ENCODE measurements at regions not wholly inside any gene's neighbourhood (a gene's known extent, or its start where the extent isn't known, plus 50 kb on each side); places are given as distances from the start of the nearest gene placed in this dataset.

- no peak for TF ChIP-seq POLR2A (IDR thresholded peaks at IDR 0.05)
- peak in 4 of 6 experiments; percentile 36 to 70 (median 63) for TF ChIP-seq CTCF (IDR thresholded peaks at IDR 0.05)
- no peaks in the 10 kb centered on the region for H3K9me3 ChIP-seq
- no peak overlapping the region for H3K27ac ChIP-seq
- no peaks in the 10 kb centered on the region for H3K27me3 ChIP-seq
- no peaks in the 10 kb centered on the region for H3K4me1 ChIP-seq
- DNase-seq = peak in 2 of 3 donors; percentile 60 to 67
- no peak overlapping the region for H3K4me3 ChIP-seq
- no peaks in the 10 kb centered on the region for H3K36me3 ChIP-seq
These were observed 973.3 kb upstream of the TMEM132C start for GRCh38 chr12:127293507-127294310.

GRCh38 chr12:127294651-127295210, 972.2 kb upstream of the TMEM132C start:
- TF ChIP-seq POLR2A (IDR thresholded peaks at IDR 0.05) = no peak
- no peak for TF ChIP-seq CTCF (IDR thresholded peaks at IDR 0.05)
- no peak for DNase-seq
- no peak overlapping the region for H3K4me3 ChIP-seq
- H3K4me1 ChIP-seq = no peaks in the 10 kb centered on the region
- H3K9me3 ChIP-seq = no peaks in the 10 kb centered on the region
- H3K36me3 ChIP-seq = no peaks in the 10 kb centered on the region
- H3K27me3 ChIP-seq = no peaks in the 10 kb centered on the region
- H3K27ac ChIP-seq = no peak overlapping the region

GRCh38 chr12:127295630-127296029, 971.3 kb upstream of the TMEM132C start:
- no peaks in the 10 kb centered on the region for H3K36me3 ChIP-seq
- TF ChIP-seq POLR2A (IDR thresholded peaks at IDR 0.05) (no peak), CTCF (IDR thresholded peaks at IDR 0.05) (no peak)
- H3K9me3 ChIP-seq = no peaks in the 10 kb centered on the region
- H3K27me3 ChIP-seq = no peaks in the 10 kb centered on the region
- H3K4me3 ChIP-seq = no peak overlapping the region
- no peak for DNase-seq
- no peak overlapping the region for H3K27ac ChIP-seq
- H3K4me1 ChIP-seq = no peaks in the 10 kb centered on the region

GRCh38 chr12:127296591-127296990, 970.4 kb upstream of the TMEM132C start:
- no peaks in the 10 kb centered on the region for H3K9me3 ChIP-seq
- no peak overlapping the region for H3K27ac ChIP-seq
- DNase-seq = no peak
- no peaks in the 10 kb centered on the region for H3K4me1 ChIP-seq
- H3K27me3 ChIP-seq = no peaks in the 10 kb centered on the region
- H3K4me3 ChIP-seq = no peak overlapping the region
- H3K36me3 ChIP-seq = no peaks in the 10 kb centered on the region
- no peak for TF ChIP-seq POLR2A (IDR thresholded peaks at IDR 0.05)
- TF ChIP-seq CTCF (IDR thresholded peaks at IDR 0.05) = no peak

- DNase-seq = no peak
These were observed 969.6 kb upstream of the TMEM132C start for GRCh38 chr12:127297327-127297726.

GRCh38 chr12:127300075-127300474, 966.9 kb upstream of the TMEM132C start:
- Histone ChIP-seq H3K27ac (no peak overlapping the region), H3K4me3 (no peak overlapping the region), H3K9me3 (no peaks in the 10 kb centered on the region), H3K36me3 (no peaks in the 10 kb centered on the region), H3K27me3 (no peaks in the 10 kb centered on the region), H3K4me1 (no peaks in the 10 kb centered on the region)
- no peak for TF ChIP-seq POLR2A (IDR thresholded peaks at IDR 0.05)
- no peak for DNase-seq

More at GRCh38 chr12:127297327-127297726, 969.6 kb upstream of the TMEM132C start:
- no peaks in the 10 kb centered on the region for H3K36me3 ChIP-seq
- no peaks in the 10 kb centered on the region for H3K27me3 ChIP-seq
- H3K27ac ChIP-seq = no peak overlapping the region
- no peaks in the 10 kb centered on the region for H3K9me3 ChIP-seq
- H3K4me1 ChIP-seq = no peaks in the 10 kb centered on the region
- no peak overlapping the region for H3K4me3 ChIP-seq
- no peak for TF ChIP-seq POLR2A (IDR thresholded peaks at IDR 0.05)
